K562 (cell line): ENCODE measurements at regions not wholly inside any gene's neighbourhood (a gene's known extent, or its start where the extent isn't known, plus 50 kb on each side); places are given as distances from the start of the nearest gene placed in this dataset.

ENCODE experiments used
- CHCHD3 ChIP-seq: fragments of 250-450 bp; sonication (Bioruptor Pico); IDR thresholded peaks from 2 replicates; pipeline ENCODE4 v2.1.2; 2022; ENCODE audit warnings: mild to moderate bottlenecking
- DIDO1 ChIP-seq: fragments of 450-650 bp; IDR thresholded peaks from 2 replicates; pipeline ENCODE4 v1.6.1; 2016; ENCODE audit warnings: low read depth, missing biosample characterization, missing genetic modification characterization
- KAT2B ChIP-seq: IDR thresholded peaks from one replicate; pipeline ENCODE4 v1.6.1; 2012; ENCODE audit warnings: low read depth, mild to moderate bottlenecking, control low read depth, inconsistent platforms, low read length, moderate library complexity
- MNT ChIP-seq, 2 experiments: fragments of 450-650 bp; conservative IDR thresholded peaks; 2 replicates each; pipeline ENCODE4 v1.6.1; 2017; ENCODE audit warnings: mild to moderate bottlenecking in 2 of 2, moderate library complexity in 2 of 2
- PATZ1 ChIP-seq: fragments of 250-450 bp; sonication (Bioruptor Pico); IDR thresholded peaks from 2 replicates; pipeline ENCODE4 v1.5.0; 2020; ENCODE audit warnings: mild to moderate bottlenecking, borderline replicate concordance
- PRMT5 ChIP-seq: sonication (generic); formaldehyde crosslinking; IDR thresholded peaks from 2 replicates; pipeline ENCODE4 v1.5.0; 2020; ENCODE audit warnings: missing genetic modification reagents
- TCF15 ChIP-seq: fragments of 250-450 bp; sonication (Bioruptor Pico); IDR thresholded peaks from 2 replicates; pipeline ENCODE4 v1.8.0; 2022; ENCODE audit warnings: moderate library complexity, mild to moderate bottlenecking, inconsistent platforms
- XRCC4 ChIP-seq: IDR thresholded peaks from one replicate; pipeline ENCODE4 v1.6.1; 2011; ENCODE audit not compliant: insufficient read depth, insufficient read length; ENCODE audit errors: extremely low read depth
- ZFP30 ChIP-seq: fragments of 250-450 bp; sonication (Bioruptor Pico); IDR thresholded peaks from 2 replicates; pipeline ENCODE4 v1.8.0; 2022; ENCODE audit warnings: moderate library complexity, mild to moderate bottlenecking, inconsistent platforms, borderline replicate concordance
- ZNF165 ChIP-seq: fragments of 250-450 bp; sonication (Bioruptor Pico); IDR thresholded peaks from 2 replicates; pipeline ENCODE4 v1.4.0; 2020; ENCODE audit warnings: borderline replicate concordance
- ZNF551 ChIP-seq: fragments of 250-450 bp; sonication (Bioruptor Pico); IDR thresholded peaks from 2 replicates; pipeline ENCODE4 v1.5.0; 2021; ENCODE audit warnings: mild to moderate bottlenecking, moderate library complexity
- ZNF717 ChIP-seq: fragments of 250-450 bp; sonication (Bioruptor Pico); IDR thresholded peaks from 2 replicates; pipeline ENCODE4 v1.5.0; 2021

- TF ChIP-seq ZNF165 (CRISPR knock-in tag) (no peak), PATZ1 (CRISPR knock-in tag) (no peak), ZNF717 (CRISPR knock-in tag) (no peak), MNT (conservative IDR thresholded peaks at IDR 0.05) (no peak), TCF15 (CRISPR knock-in tag) (no peak), DIDO1 (tag) (no peak), KAT2B (no peak), XRCC4 (no peak), ZFP30 (CRISPR knock-in tag) (no peak), ZNF551 (CRISPR knock-in tag) (no peak), CHCHD3 (CRISPR knock-in tag) (no peak), PRMT5 (CRISPR knock-in tag) (no peak)
- TF ChIP-seq, all 486 proteins: peak for 0
Measured at GRCh38 chrX:110954428-110955100, 141.4 kb upstream of the PAK3 start (continued).
